Liver (tissue), 7 donors: ENCODE measurements at regions not wholly inside any gene's neighbourhood (a gene's known extent, or its start where the extent isn't known, plus 50 kb on each side); places are given as distances from the start of the nearest gene placed in this dataset.

Experiments
- DNase-seq: peaks from one replicate; pipeline ENCODE4 v3.0.0-alpha.2; 2017; ENCODE audit warnings: low spot score
- H3K27ac ChIP-seq, 2 donors: one replicate each; pipeline ENCODE4 v1.7.0; 2013; ENCODE audit warnings: inconsistent platforms in 2 of 2, low read length in 2 of 2, control low read depth in 1 of 2, low read depth in 1 of 2, mild to moderate bottlenecking in 1 of 2
- H3K27me3 ChIP-seq, 4 donors: one replicate each; pipeline versions ENCODE4 v1.6.1 to v1.7.0; 2013; ENCODE audit warnings: low read length in 3 of 4, inconsistent platforms in 1 of 4, mild to moderate bottlenecking in 1 of 4, moderate library complexity in 1 of 4; ENCODE audit not compliant: control insufficient read depth in 4 of 4, insufficient read depth in 4 of 4
- H3K36me3 ChIP-seq, 4 donors: one replicate each; pipeline versions ENCODE4 v1.6.1 to v1.7.0; 2013; ENCODE audit warnings: low read length in 3 of 4, mild to moderate bottlenecking in 3 of 4, low read depth in 1 of 4, moderate library complexity in 1 of 4; ENCODE audit not compliant: control insufficient read depth in 4 of 4, insufficient read depth in 3 of 4
- H3K4me1 ChIP-seq, 4 donors: one replicate each; pipeline versions ENCODE4 v1.6.1 to v1.7.0; 2013; ENCODE audit warnings: low read length in 3 of 4, mild to moderate bottlenecking in 3 of 4, moderate library complexity in 1 of 4; ENCODE audit not compliant: control insufficient read depth in 4 of 4, insufficient read depth in 4 of 4
- H3K4me3 ChIP-seq, 3 donors: one replicate each; pipeline versions ENCODE4 v1.6.1 to v1.7.0; 2013; ENCODE audit warnings: low read length in 3 of 3, control low read depth in 1 of 3, low read depth in 1 of 3, mild to moderate bottlenecking in 1 of 3
- H3K9ac ChIP-seq, 2 donors: one replicate each; pipeline ENCODE4 v1.7.0; 2013; ENCODE audit warnings: low read length in 2 of 2, mild to moderate bottlenecking in 2 of 2, moderate library complexity in 2 of 2, control low read depth in 1 of 2, low read depth in 1 of 2
- H3K9me3 ChIP-seq, 4 donors: one replicate each; pipeline versions ENCODE4 v1.6.1 to v1.7.0; 2013; ENCODE audit warnings: low read length in 3 of 4; ENCODE audit not compliant: control insufficient read depth in 4 of 4
- EGR1 ChIP-seq, 2 donors: IDR thresholded peaks; 2 replicates each; pipeline ENCODE4 v1.6.1; 2016 to 2018; ENCODE audit warnings: antibody characterized with exemption in 2 of 2, low read depth in 2 of 2
- FOXA1 ChIP-seq: IDR thresholded peaks from 2 replicates; pipeline ENCODE4 v1.6.1; 2016; ENCODE audit warnings: antibody characterized with exemption
- FOXA2 ChIP-seq: IDR thresholded peaks from 2 replicates; pipeline ENCODE4 v1.6.1; 2016; ENCODE audit warnings: antibody characterized with exemption
- GABPA ChIP-seq, 2 donors: IDR thresholded peaks in 1 of 2; conservative IDR thresholded peaks in 1 of 2; 2 replicates each; pipeline ENCODE4 v1.6.1; 2016; ENCODE audit warnings: antibody characterized with exemption in 2 of 2, mild to moderate bottlenecking in 1 of 2, moderate library complexity in 1 of 2
- HNF4A ChIP-seq, 2 donors: conservative IDR thresholded peaks; 2 replicates each; pipeline ENCODE4 v1.6.1; 2016; ENCODE audit warnings: antibody characterized with exemption in 2 of 2, mild to moderate bottlenecking in 2 of 2
- JUND ChIP-seq, 2 donors: IDR thresholded peaks; 2 replicates each; pipeline ENCODE4 v1.6.1; 2016; ENCODE audit warnings: antibody characterized with exemption in 2 of 2
- NR2F2 ChIP-seq: IDR thresholded peaks from 2 replicates; pipeline ENCODE4 v1.6.1; 2016; ENCODE audit warnings: antibody characterized with exemption
- RAD21 ChIP-seq, 2 donors: IDR thresholded peaks; 2 replicates each; pipeline ENCODE4 v1.6.1; 2016; ENCODE audit warnings: antibody characterized with exemption in 2 of 2, mild to moderate bottlenecking in 2 of 2
- RXRA ChIP-seq, 2 donors: IDR thresholded peaks; 2 replicates each; pipeline ENCODE4 v1.6.1; 2017 to 2018; ENCODE audit warnings: antibody characterized with exemption in 2 of 2, mild to moderate bottlenecking in 1 of 2
- SP1 ChIP-seq: IDR thresholded peaks from 2 replicates; pipeline ENCODE4 v1.6.1; 2018; ENCODE audit warnings: antibody characterized with exemption, mild to moderate bottlenecking
- TAF1 ChIP-seq: conservative IDR thresholded peaks from 2 replicates; pipeline ENCODE4 v1.6.1; 2016; ENCODE audit warnings: antibody characterized with exemption, mild to moderate bottlenecking
- TF ChIP-seq, protein P1 (sequence below): IDR thresholded peaks from 2 replicates; pipeline ENCODE4 v1.6.1; 2016; ENCODE audit warnings: antibody characterized with exemption
- TF ChIP-seq, protein P2 (sequence below): fragments of 150-350 bp; IDR thresholded peaks from 2 replicates; pipeline ENCODE4 v1.5.1; 2017; ENCODE audit warnings: improper control_type of control experiment, low read depth, low read length; ENCODE audit not compliant: missing input control
- TF ChIP-seq, protein P3 (sequence below): IDR thresholded peaks from 2 replicates; pipeline ENCODE4 v1.6.1; 2016; ENCODE audit warnings: antibody characterized with exemption
- TF ChIP-seq, protein P4 (sequence below): IDR thresholded peaks from 2 replicates; pipeline ENCODE4 v1.6.1; 2016; ENCODE audit warnings: antibody characterized with exemption
- TF ChIP-seq, protein P5 (sequence below): IDR thresholded peaks from 2 replicates; pipeline ENCODE4 v1.6.1; 2016; ENCODE audit warnings: antibody characterized with exemption, mild to moderate bottlenecking
- donor health status: healthy.
- donor health status: healthy.
- donor health status: healthy.
- donor health status: healthy.

DNA sequence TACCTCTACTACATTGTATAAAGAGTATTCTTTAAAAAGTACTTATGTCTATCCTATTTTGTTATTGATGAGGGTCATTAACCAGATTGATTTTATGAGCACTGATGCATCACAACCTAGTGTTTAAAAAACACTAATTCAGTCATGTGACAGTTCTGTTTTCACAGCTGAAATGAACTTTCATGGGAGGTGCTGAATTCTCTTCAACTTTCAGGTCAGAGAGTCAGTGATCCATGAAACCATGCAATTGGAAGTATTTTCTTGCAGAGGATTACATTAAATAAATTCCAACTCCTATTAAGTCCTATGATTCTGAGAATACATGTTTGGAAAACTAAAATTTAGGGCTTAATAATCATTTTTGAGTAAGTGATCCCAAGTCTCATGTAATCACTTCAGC, 889.4 kb downstream of the KCNA4 start:
- no peaks in the 10 kb centered on the region for H3K4me1 ChIP-seq
- H3K27ac ChIP-seq, result no peak overlapping the region
- H3K4me3 ChIP-seq, result no peak overlapping the region
- TF ChIP-seq, protein P1, sequence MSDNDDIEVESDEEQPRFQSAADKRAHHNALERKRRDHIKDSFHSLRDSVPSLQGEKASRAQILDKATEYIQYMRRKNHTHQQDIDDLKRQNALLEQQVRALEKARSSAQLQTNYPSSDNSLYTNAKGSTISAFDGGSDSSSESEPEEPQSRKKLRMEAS, result no peak
- TF ChIP-seq, protein P2, sequence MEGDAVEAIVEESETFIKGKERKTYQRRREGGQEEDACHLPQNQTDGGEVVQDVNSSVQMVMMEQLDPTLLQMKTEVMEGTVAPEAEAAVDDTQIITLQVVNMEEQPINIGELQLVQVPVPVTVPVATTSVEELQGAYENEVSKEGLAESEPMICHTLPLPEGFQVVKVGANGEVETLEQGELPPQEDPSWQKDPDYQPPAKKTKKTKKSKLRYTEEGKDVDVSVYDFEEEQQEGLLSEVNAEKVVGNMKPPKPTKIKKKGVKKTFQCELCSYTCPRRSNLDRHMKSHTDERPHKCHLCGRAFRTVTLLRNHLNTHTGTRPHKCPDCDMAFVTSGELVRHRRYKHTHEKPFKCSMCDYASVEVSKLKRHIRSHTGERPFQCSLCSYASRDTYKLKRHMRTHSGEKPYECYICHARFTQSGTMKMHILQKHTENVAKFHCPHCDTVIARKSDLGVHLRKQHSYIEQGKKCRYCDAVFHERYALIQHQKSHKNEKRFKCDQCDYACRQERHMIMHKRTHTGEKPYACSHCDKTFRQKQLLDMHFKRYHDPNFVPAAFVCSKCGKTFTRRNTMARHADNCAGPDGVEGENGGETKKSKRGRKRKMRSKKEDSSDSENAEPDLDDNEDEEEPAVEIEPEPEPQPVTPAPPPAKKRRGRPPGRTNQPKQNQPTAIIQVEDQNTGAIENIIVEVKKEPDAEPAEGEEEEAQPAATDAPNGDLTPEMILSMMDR, result no peak
- TF ChIP-seq, protein P3, sequence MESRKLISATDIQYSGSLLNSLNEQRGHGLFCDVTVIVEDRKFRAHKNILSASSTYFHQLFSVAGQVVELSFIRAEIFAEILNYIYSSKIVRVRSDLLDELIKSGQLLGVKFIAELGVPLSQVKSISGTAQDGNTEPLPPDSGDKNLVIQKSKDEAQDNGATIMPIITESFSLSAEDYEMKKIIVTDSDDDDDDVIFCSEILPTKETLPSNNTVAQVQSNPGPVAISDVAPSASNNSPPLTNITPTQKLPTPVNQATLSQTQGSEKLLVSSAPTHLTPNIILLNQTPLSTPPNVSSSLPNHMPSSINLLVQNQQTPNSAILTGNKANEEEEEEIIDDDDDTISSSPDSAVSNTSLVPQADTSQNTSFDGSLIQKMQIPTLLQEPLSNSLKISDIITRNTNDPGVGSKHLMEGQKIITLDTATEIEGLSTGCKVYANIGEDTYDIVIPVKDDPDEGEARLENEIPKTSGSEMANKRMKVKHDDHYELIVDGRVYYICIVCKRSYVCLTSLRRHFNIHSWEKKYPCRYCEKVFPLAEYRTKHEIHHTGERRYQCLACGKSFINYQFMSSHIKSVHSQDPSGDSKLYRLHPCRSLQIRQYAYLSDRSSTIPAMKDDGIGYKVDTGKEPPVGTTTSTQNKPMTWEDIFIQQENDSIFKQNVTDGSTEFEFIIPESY, result no peak
- TF ChIP-seq TAF1 (no peak), HNF4A (conservative IDR thresholded peaks at IDR 0.05) (no peak), GABPA (IDR thresholded peaks at IDR 0.05 in 1 of 2, conservative IDR thresholded peaks at IDR 0.05 in 1 of 2) (no peak), RXRA (IDR thresholded peaks at IDR 0.05) (no peak), JUND (IDR thresholded peaks at IDR 0.05) (no peak), FOXA1 (no peak), SP1 (no peak), NR2F2 (no peak)
- TF ChIP-seq, protein P4, sequence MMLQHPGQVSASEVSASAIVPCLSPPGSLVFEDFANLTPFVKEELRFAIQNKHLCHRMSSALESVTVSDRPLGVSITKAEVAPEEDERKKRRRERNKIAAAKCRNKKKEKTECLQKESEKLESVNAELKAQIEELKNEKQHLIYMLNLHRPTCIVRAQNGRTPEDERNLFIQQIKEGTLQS, result no peak
- no peaks in the 10 kb centered on the region for H3K27me3 ChIP-seq
- no peak overlapping the region for H3K9ac ChIP-seq
- H3K36me3 ChIP-seq, result no peaks in the 10 kb centered on the region
- no peaks in the 10 kb centered on the region for H3K9me3 ChIP-seq
- DNase-seq, result no peak

DNA sequence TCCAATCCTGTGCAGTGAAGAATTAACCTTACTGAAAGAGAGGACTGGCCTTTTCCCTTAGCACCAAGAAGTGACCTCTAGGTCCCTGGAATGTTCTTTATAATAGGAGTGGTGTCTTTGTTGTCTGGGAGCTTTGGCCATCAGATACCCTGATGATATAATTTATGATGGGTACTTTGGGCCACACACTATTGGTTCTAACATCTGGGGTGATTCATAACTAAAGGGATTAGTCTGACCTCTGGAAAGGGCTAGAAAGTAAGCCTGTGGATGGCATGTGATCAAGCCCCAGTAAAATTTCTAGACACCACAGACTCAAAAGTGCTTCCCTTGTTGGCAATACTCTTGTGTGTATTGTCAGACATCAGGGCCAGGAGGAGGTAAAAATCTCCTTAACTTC, 891.2 kb downstream of the KCNA4 start:
- Histone ChIP-seq H3K36me3 (no peaks in the 10 kb centered on the region), H3K4me1 (no peaks in the 10 kb centered on the region), H3K9ac (no peak overlapping the region), H3K9me3 (no peaks in the 10 kb centered on the region), H3K27ac (no peak overlapping the region), H3K4me3 (no peak overlapping the region), H3K27me3 (no peaks in the 10 kb centered on the region)
- no peak for DNase-seq
- TF ChIP-seq RAD21 (IDR thresholded peaks at IDR 0.05), result no peak
- TF ChIP-seq, protein P5, sequence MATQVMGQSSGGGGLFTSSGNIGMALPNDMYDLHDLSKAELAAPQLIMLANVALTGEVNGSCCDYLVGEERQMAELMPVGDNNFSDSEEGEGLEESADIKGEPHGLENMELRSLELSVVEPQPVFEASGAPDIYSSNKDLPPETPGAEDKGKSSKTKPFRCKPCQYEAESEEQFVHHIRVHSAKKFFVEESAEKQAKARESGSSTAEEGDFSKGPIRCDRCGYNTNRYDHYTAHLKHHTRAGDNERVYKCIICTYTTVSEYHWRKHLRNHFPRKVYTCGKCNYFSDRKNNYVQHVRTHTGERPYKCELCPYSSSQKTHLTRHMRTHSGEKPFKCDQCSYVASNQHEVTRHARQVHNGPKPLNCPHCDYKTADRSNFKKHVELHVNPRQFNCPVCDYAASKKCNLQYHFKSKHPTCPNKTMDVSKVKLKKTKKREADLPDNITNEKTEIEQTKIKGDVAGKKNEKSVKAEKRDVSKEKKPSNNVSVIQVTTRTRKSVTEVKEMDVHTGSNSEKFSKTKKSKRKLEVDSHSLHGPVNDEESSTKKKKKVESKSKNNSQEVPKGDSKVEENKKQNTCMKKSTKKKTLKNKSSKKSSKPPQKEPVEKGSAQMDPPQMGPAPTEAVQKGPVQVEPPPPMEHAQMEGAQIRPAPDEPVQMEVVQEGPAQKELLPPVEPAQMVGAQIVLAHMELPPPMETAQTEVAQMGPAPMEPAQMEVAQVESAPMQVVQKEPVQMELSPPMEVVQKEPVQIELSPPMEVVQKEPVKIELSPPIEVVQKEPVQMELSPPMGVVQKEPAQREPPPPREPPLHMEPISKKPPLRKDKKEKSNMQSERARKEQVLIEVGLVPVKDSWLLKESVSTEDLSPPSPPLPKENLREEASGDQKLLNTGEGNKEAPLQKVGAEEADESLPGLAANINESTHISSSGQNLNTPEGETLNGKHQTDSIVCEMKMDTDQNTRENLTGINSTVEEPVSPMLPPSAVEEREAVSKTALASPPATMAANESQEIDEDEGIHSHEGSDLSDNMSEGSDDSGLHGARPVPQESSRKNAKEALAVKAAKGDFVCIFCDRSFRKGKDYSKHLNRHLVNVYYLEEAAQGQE, result no peak
- TF ChIP-seq GABPA (IDR thresholded peaks at IDR 0.05 in 1 of 2, conservative IDR thresholded peaks at IDR 0.05 in 1 of 2), result no peak
- TF ChIP-seq, protein P3, result no peak
- TF ChIP-seq FOXA2, result no peak
- TF ChIP-seq, protein P4, result no peak
- TF ChIP-seq EGR1 (IDR thresholded peaks at IDR 0.05; ENCODE audit: low read depth in 2 of 2), result no peak
